K562 (cell line): ENCODE measurements at regions not wholly inside any gene's neighbourhood (a gene's known extent, or its start where the extent isn't known, plus 50 kb on each side); places are given as distances from the start of the nearest gene placed in this dataset.

Experiments
- ATAC-seq: fragments of 200-7000 bp; cut with Tn5 transposase; 3 replicates; pipeline ENCODE4 v1.9.1; 2020; ENCODE audit warnings: moderate library complexity
- BruUV-seq: library from RNA; stranded (reverse); fragments of 400-500 nt; replicated peaks from 2 replicates; lab custom pipeline; 2021; lab: Mats Ljungman, UMichigan
- CTCF ChIA-PET: fragments of 300-600 bp; formaldehyde crosslinking; extraction: SDS; loops from one replicate; lab custom pipeline; 2021; ENCODE audit warnings: low intra/inter-chr PET ratio; lab: Yijun Ruan, JAX
- POLR2A ChIA-PET: fragments of 300-600, 350-650 bp; sonication (Branson Sonifier 250); formaldehyde crosslinking; extraction: SDS; loops from one replicate; lab custom pipeline; 2021; ENCODE audit warnings: antibody characterized with exemption, inconsistent platforms; lab: Yijun Ruan, JAX
- DNase-seq, 4 experiments: peaks; one replicate each; pipeline versions ENCODE4 v3.0.0 to v3.0.0-alpha.2; 2011 to 2018; ENCODE audit warnings: low spot score in 3 of 4, mixed read lengths in 3 of 4; ENCODE audit errors: extremely low read depth in 1 of 4
- FAIRE-seq: peaks from 2 replicates; lab custom pipeline; 2011; peaks lifted over from hg19 to GRCh38; lab: Jason Lieb, UNC
- H2AFZ ChIP-seq: 2 replicates; pipeline ENCODE4 v1.6.0; 2011; ENCODE audit warnings: low read depth, low read length, control low read depth, inconsistent platforms
- H3K27ac ChIP-seq: fragments of 200-600 bp; 3 replicates; pipeline ENCODE4 v1.8.0; 2011; ENCODE audit warnings: low read depth, mild to moderate bottlenecking, control low read depth, inconsistent platforms, low read length, moderate library complexity, mixed read lengths; ENCODE audit errors: extremely low read depth
- H3K27me3 ChIP-seq, 2 experiments: fragments of 300-600 bp in 1 of 2; 2 replicates in 1 of 2; 3 replicates in 1 of 2; pipeline versions ENCODE4 v1.6.0 to v1.8.0; 2011; ENCODE audit warnings: inconsistent platforms in 2 of 2, low read length in 2 of 2, mild to moderate bottlenecking in 1 of 2, mixed read lengths in 1 of 2, moderate library complexity in 1 of 2; ENCODE audit not compliant: control insufficient read depth in 2 of 2, insufficient read depth in 2 of 2
- H3K36me3 ChIP-seq: fragments of 300-600 bp; 3 replicates; pipeline ENCODE4 v1.8.0; 2011; ENCODE audit warnings: mild to moderate bottlenecking, low read length, inconsistent platforms; ENCODE audit not compliant: control insufficient read depth, insufficient read depth
- H3K4me1 ChIP-seq, 2 experiments: fragments of 200-600 bp in 1 of 2; replicated peaks in 1 of 2; 2 replicates in 1 of 2; 3 replicates in 1 of 2; pipeline versions ENCODE4 v1.5.1 to v1.8.0; 2011; ENCODE audit warnings: inconsistent platforms in 2 of 2, low read length in 2 of 2, mild to moderate bottlenecking in 1 of 2, mixed read lengths in 1 of 2, moderate library complexity in 1 of 2; ENCODE audit not compliant: control insufficient read depth in 2 of 2, insufficient read depth in 2 of 2
- H3K4me2 ChIP-seq: 2 replicates; pipeline ENCODE4 v1.6.1; 2011; ENCODE audit warnings: low read length, control low read depth, inconsistent platforms, mixed read lengths; ENCODE audit not compliant: insufficient read depth
- H3K4me3 ChIP-seq: fragments of 200-600 bp; sonication (generic), shearing (Covaris generic); 2 replicates; pipeline ENCODE4 v1.5.1; 2016; ENCODE audit warnings: control low read depth, inconsistent platforms
- H3K79me2 ChIP-seq: fragments of 200-600 bp; 3 replicates; pipeline ENCODE4 v1.8.0; 2011; ENCODE audit warnings: low read length, inconsistent platforms; ENCODE audit not compliant: control insufficient read depth, insufficient read depth
- H3K9ac ChIP-seq, 2 experiments: 2 replicates each; pipeline versions ENCODE4 v1.6.0 to v1.6.1; 2011; ENCODE audit warnings: low read depth in 2 of 2, low read length in 2 of 2, control low read depth in 1 of 2, inconsistent platforms in 1 of 2, mild to moderate bottlenecking in 1 of 2, mixed read lengths in 1 of 2; ENCODE audit not compliant: insufficient read depth in 1 of 2
- H3K9me1 ChIP-seq: one replicate; pipeline ENCODE4 v1.6.0; 2011; ENCODE audit warnings: inconsistent platforms, mild to moderate bottlenecking, low read length, moderate library complexity; ENCODE audit not compliant: control insufficient read depth, insufficient read depth
- H3K9me3 ChIP-seq: replicated peaks from 2 replicates; pipeline ENCODE4 v1.5.1; 2011; ENCODE audit warnings: low read depth, low read length, inconsistent platforms; ENCODE audit not compliant: control insufficient read depth, insufficient read depth
- H4K20me1 ChIP-seq: replicated peaks from 2 replicates; pipeline ENCODE4 v1.6.1; 2011; ENCODE audit warnings: low read length, inconsistent platforms, mixed read lengths; ENCODE audit not compliant: control insufficient read depth, insufficient read depth
- CBX3 ChIP-seq, 2 experiments: IDR thresholded peaks; 1 replicate in 1 of 2; 2 replicates in 1 of 2; pipeline ENCODE4 v1.6.1; 2012; ENCODE audit warnings: inconsistent platforms in 2 of 2, low read length in 2 of 2, borderline replicate concordance in 1 of 2, control low read depth in 1 of 2
- E2F3 ChIP-seq: fragments of 250-450 bp; sonication (Bioruptor Pico); IDR thresholded peaks from 2 replicates; pipeline ENCODE4 v1.4.0; 2020; ENCODE audit warnings: mild to moderate bottlenecking
- ESRRA ChIP-seq: fragments of 450-650 bp; IDR thresholded peaks from 2 replicates; pipeline ENCODE4 v1.6.1; 2014; ENCODE audit warnings: low read depth, mild to moderate bottlenecking, moderate library complexity, borderline replicate concordance
- NCOA6 ChIP-seq: fragments of 450-650 bp; IDR thresholded peaks from 2 replicates; pipeline ENCODE4 v1.6.1; 2017; ENCODE audit warnings: mild to moderate bottlenecking
- POLR2H ChIP-seq: IDR thresholded peaks from 2 replicates; pipeline ENCODE4 v1.6.1; 2016; ENCODE audit warnings: missing genetic modification characterization, low read depth, mild to moderate bottlenecking, control low read depth, missing compliant biosample characterization, moderate library complexity
- RBM15 ChIP-seq: fragments of 200-400 bp; formaldehyde crosslinking; IDR thresholded peaks from 2 replicates; pipeline ENCODE4 v1.6.1; 2018; ENCODE audit warnings: mild to moderate bottlenecking, low read length, moderate library complexity; ENCODE audit not compliant: insufficient read depth
- SIX5 ChIP-seq, 2 experiments: IDR thresholded peaks; 2 replicates each; pipeline ENCODE4 v1.6.1; 2011; ENCODE audit warnings: low read length in 2 of 2, borderline replicate concordance in 1 of 2, low read depth in 1 of 2, mild to moderate bottlenecking in 1 of 2, moderate library complexity in 1 of 2; ENCODE audit not compliant: insufficient read depth in 1 of 2
- ZNF124 ChIP-seq: sonication (generic); formaldehyde crosslinking; IDR thresholded peaks from 2 replicates; pipeline ENCODE4 v1.8.1; 2022; ENCODE audit warnings: missing genetic modification reagents
- ZNF174 ChIP-seq: fragments of 250-450 bp; sonication (Bioruptor Pico); IDR thresholded peaks from 2 replicates; pipeline ENCODE4 v1.4.0; 2020; ENCODE audit warnings: mild to moderate bottlenecking
- ZNF778 ChIP-seq: fragments of 450-650 bp; formaldehyde crosslinking; IDR thresholded peaks from 2 replicates; pipeline ENCODE4 v1.4.0; 2020; ENCODE audit warnings: mild to moderate bottlenecking, moderate library complexity
- WGBS: fragments of 100-300 bp; shearing (Covaris generic); methylation state at CpG from one replicate; pipeline ENCODE4 v1.1.6; 2016; ENCODE audit warnings: low coverage, mixed read lengths; ENCODE audit not compliant: insufficient coverage; ENCODE audit errors: missing lambda C conversion rate; 5-methylcytosine and 5-hydroxymethylcytosine counted together
- in situ Hi-C: fragments of 300-500 bp; cut with MboI; formaldehyde crosslinking; loops from 4 replicates; pipeline ENCODE4 v1.15.0; 2018; ENCODE audit warnings: inconsistent platforms, mixed read lengths
- intact Hi-C: fragments of 100-400 bp; cut with micrococcal nuclease; formaldehyde crosslinking; loops from 2 replicates; pipeline ENCODE4 v1.14.2; 2022

- no peak for DNase-seq
- FAIRE-seq, result no peak
- in situ Hi-C loops (no loop called here), intact Hi-C loops (no loop called here)
- Histone ChIP-seq H4K20me1 (no peaks in the 10 kb centered on the region), H3K9me1 (no peaks in the 10 kb centered on the region), H3K27me3 (no peaks in the 10 kb centered on the region), H3K79me2 (no peaks in the 10 kb centered on the region), H3K4me1 (no peaks in the 10 kb centered on the region), H3K4me2 (no peak overlapping the region), H3K4me3 (no peak overlapping the region), H2AFZ (no peak overlapping the region), H3K36me3 (no peaks in the 10 kb centered on the region), H3K9me3 (no peaks in the 10 kb centered on the region), H3K27ac (no peak overlapping the region), H3K9ac (no peak overlapping the region)
- ChIA-PET POLR2A (no interaction called here), CTCF (no interaction called here)
- WGBS, result 0% methylated on average over 2 of the region's 2 CpGs
- no TSS peak for BruUV-seq
- TF ChIP-seq ZNF124 (no peak), ZNF174 (no peak), ZNF778 (no peak), NCOA6 (no peak), E2F3 (no peak), CBX3 (IDR thresholded peaks at IDR 0.05; ENCODE audit: borderline replicate concordance in 1 of 2, low read length in 2 of 2) (no peak), RBM15 (no peak), POLR2H (tag) (no peak), ESRRA (no peak), SIX5 (IDR thresholded peaks at IDR 0.05; ENCODE audit: borderline replicate concordance in 1 of 2, insufficient read depth in 1 of 2, low read depth in 1 of 2, low read length in 2 of 2) (no peak)
- no peak for ATAC-seq
Observed at GRCh38 chr7:19617901-19618300, 90.9 kb downstream of the POLR1F start.
